ENCODE measurements at regions not wholly inside any gene's neighbourhood (a gene's known extent, or its start where the extent isn't known, plus 50 kb on each side); places are given as distances from the start of the nearest gene placed in this dataset.

DNA sequence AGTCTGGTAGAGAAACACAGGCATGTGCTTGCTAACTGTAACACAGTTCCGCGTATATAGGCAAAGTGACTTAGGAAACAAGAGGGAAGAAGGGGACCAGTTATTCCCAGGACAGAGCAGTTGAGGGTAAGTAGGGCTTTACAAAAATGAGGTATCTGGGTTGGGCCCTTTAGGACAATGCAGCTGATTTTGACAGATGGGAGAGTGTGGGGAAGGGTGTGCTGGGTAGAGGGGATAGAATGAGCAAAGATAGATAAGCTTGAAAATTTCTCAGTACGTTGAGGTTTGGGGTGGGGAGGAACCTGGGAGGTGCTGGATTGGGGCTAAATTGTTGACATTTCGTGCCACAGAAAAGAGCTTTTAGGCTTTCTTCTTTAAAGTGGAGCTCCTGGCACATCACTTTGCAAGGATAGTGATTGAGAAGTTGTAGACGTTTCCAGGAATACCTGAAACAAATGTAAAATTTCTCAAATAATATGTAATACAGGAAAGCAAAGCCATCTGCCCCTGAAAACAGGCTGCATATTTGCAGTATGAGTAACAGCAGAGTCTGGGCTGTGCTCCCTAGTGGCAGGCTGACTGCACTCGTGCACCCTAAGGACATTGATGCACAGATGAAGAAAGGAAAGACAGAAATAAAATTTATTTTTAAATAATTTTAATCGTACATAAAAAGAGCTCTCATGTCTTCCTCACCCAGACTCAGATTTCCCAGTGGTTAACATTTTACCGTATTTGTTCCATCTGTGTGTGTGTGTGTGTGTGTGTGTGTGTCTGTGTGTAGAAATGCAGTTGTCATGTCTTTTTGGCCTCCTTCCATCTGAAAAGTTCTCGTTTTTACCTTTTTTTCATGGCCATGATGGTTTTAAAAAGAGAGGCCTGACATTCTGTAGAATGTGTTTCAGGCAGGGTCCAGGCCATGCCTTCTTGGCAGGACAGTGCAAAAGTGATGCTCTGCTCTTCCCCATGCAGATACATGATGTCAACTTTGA, 144.9 kb upstream of the DMRT1 start:
- no peak for TF ChIP-seq SIN3A (IDR thresholded peaks at IDR 0.05; ENCODE audit: low read depth, low read length)
- TF ChIP-seq BRCA1 (IDR thresholded peaks at IDR 0.05; ENCODE audit: low read depth, low read length): no peak
- no peak for TF ChIP-seq TCF3 (IDR thresholded peaks at IDR 0.05; ENCODE audit: borderline replicate concordance, insufficient read depth, low read depth, low read length)
- no peak for TF ChIP-seq ZNF217 (IDR thresholded peaks at IDR 0.05)
- no peak for TF ChIP-seq POLR2A (IDR thresholded peaks at IDR 0.05; ENCODE audit: low read depth, low read length)

Measured in GM12878 (cell line).